Hematopoietic multipotent progenitor cell treated with erythropoietin and hydrocortisone succinate and interleukin-3 and kit ligand, for 4 days (in vitro differentiated cells): ENCODE measurements at regions not wholly inside any gene's neighbourhood (a gene's known extent, or its start where the extent isn't known, plus 50 kb on each side); places are given as distances from the start of the nearest gene placed in this dataset.

Experiments used
- DNase-seq: peaks from one replicate; pipeline ENCODE4 v3.0.0-alpha.2; 2015

- peak; percentile 48 for DNase-seq
These were observed 506.1 kb upstream of the PROK2 start for GRCh38 chr3:72290859-72291638.

GRCh38 chr3:72289692-72290071, 504.7 kb upstream of the PROK2 start:
- DNase-seq, result no peak

- DNase-seq, result peak; percentile 99
These were observed 504.2 kb upstream of the PROK2 start for GRCh38 chr3:72288955-72289691.

- DNase-seq, result no peak
These were observed 503.0 kb upstream of the PROK2 start for GRCh38 chr3:72287956-72288355.

GRCh38 chr3:72285502-72285901, 500.6 kb upstream of the PROK2 start:
- DNase-seq, result no peak

GRCh38 chr3:72284471-72284870, 499.5 kb upstream of the PROK2 start:
- no peak for DNase-seq

- no peak for DNase-seq
These were observed 498.0 kb upstream of the PROK2 start for GRCh38 chr3:72282918-72283317.

- DNase-seq, result no peak
These were observed 496.6 kb upstream of the PROK2 start for GRCh38 chr3:72281551-72281950.

GRCh38 chr3:72280876-72281275, 495.9 kb upstream of the PROK2 start:
- DNase-seq, result peak; percentile 56

GRCh38 chr3:72279631-72280041, 494.7 kb upstream of the PROK2 start:
- no peak for DNase-seq

- no peak for DNase-seq
These were observed 494.2 kb upstream of the PROK2 start for GRCh38 chr3:72279068-72279604.

GRCh38 chr3:72278349-72279067, 493.6 kb upstream of the PROK2 start:
- no peak for DNase-seq

GRCh38 chr3:72277710-72278109, 492.8 kb upstream of the PROK2 start:
- DNase-seq, result no peak

GRCh38 chr3:72276806-72277205, 491.9 kb upstream of the PROK2 start:
- no peak for DNase-seq

GRCh38 chr3:72275331-72275751, 490.4 kb upstream of the PROK2 start:
- DNase-seq, result no peak

GRCh38 chr3:72274493-72275330, 489.8 kb upstream of the PROK2 start:
- DNase-seq, result peak; percentile 88

- no peak for DNase-seq
These were observed 488.7 kb upstream of the PROK2 start for GRCh38 chr3:72273615-72274014.

GRCh38 chr3:72272356-72272755, 487.4 kb upstream of the PROK2 start:
- no peak for DNase-seq

- no peak for DNase-seq
These were observed 487.0 kb upstream of the PROK2 start for GRCh38 chr3:72271923-72272322.

GRCh38 chr3:72271216-72271615, 486.3 kb upstream of the PROK2 start:
- no peak for DNase-seq

GRCh38 chr3:72270730-72271129, 485.8 kb upstream of the PROK2 start:
- DNase-seq, result no peak

- peak; percentile 84 for DNase-seq
These were observed 485.2 kb upstream of the PROK2 start for GRCh38 chr3:72270072-72270681.
